SHP77 treated with DMSO at 0.1 percent for 48 hours (cell line): ENCODE measurements at regions not wholly inside any gene's neighbourhood (a gene's known extent, or its start where the extent isn't known, plus 50 kb on each side); places are given as distances from the start of the nearest gene placed in this dataset.

Experiments used
- DNase-seq: peaks from one replicate; lab custom pipeline; 2025; lab: John Stamatoyannopoulos, UW

- no peak for DNase-seq
Observed at GRCh38 chr1:83673312-83673711, 325.6 kb downstream of the TTLL7 start.

- no peak for DNase-seq
Observed at GRCh38 chr1:83671586-83671985, 327.3 kb downstream of the TTLL7 start.

- no peak for DNase-seq
Observed at GRCh38 chr1:83670909-83671565, 327.9 kb downstream of the TTLL7 start.

- DNase-seq = no peak
Observed at GRCh38 chr1:83641796-83642443, 357.0 kb downstream of the TTLL7 start.

GRCh38 chr1:83641206-83641658 lies 357.7 kb downstream of the TTLL7 start:
- DNase-seq = no peak

GRCh38 chr1:83639785-83640184 lies 359.1 kb downstream of the TTLL7 start:
- no peak for DNase-seq

- no peak for DNase-seq
Observed at GRCh38 chr1:83637586-83637985, 361.3 kb downstream of the TTLL7 start.

- DNase-seq = no peak
Observed at GRCh38 chr1:83637009-83637408, 361.9 kb downstream of the TTLL7 start.

- no peak for DNase-seq
Observed at GRCh38 chr1:83632906-83633305, 366.0 kb downstream of the TTLL7 start.

- DNase-seq = no peak
Observed at GRCh38 chr1:83631851-83632250, 367.1 kb downstream of the TTLL7 start.

- DNase-seq = no peak
Observed at GRCh38 chr1:83627045-83627444, 371.9 kb downstream of the TTLL7 start.

GRCh38 chr1:83626603-83627002 lies 372.3 kb downstream of the TTLL7 start:
- peak; percentile 78 for DNase-seq

GRCh38 chr1:83625646-83626045 lies 373.3 kb downstream of the TTLL7 start:
- no peak for DNase-seq

GRCh38 chr1:83620016-83620415 lies 378.9 kb downstream of the TTLL7 start:
- no peak for DNase-seq

- DNase-seq = peak; percentile 4
Observed at GRCh38 chr1:83619170-83619896, 379.6 kb downstream of the TTLL7 start.

- no peak for DNase-seq
Observed at GRCh38 chr1:83617883-83618282, 381.0 kb downstream of the TTLL7 start.

- DNase-seq = no peak
Observed at GRCh38 chr1:83615370-83615769, 383.6 kb downstream of the TTLL7 start.

- DNase-seq = no peak
Observed at GRCh38 chr1:83606416-83606955, 392.4 kb downstream of the TTLL7 start.

- no peak for DNase-seq
Observed at GRCh38 chr1:83596331-83596730, 402.6 kb downstream of the TTLL7 start.

- no peak for DNase-seq
Observed at GRCh38 chr1:83593073-83593472, 405.9 kb downstream of the TTLL7 start.

GRCh38 chr1:83588140-83588539 lies 410.8 kb downstream of the TTLL7 start:
- DNase-seq = no peak

GRCh38 chr1:83583351-83584014 lies 415.4 kb downstream of the TTLL7 start:
- peak; percentile 68 for DNase-seq
